ENCODE measurements at regions not wholly inside any gene's neighbourhood (a gene's known extent, or its start where the extent isn't known, plus 50 kb on each side); places are given as distances from the start of the nearest gene placed in this dataset.

DNA sequence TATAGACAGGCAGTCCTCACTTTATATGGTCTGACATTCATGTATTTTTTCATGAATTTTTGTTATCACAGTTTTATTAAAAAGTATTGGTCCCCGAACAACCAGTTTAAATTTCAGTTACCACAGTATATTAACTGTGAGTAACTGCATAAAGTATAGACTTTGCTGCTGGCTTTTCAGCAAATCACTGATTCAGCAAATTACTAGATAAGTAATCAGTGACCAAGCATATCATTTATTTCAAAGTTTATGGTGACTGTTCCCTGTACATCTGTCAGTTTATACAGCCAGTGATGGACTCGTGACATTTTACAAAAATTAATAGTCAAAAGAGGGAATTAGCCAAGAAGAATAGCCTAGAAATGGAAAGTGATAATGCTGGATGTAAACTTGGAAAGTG is 266.7 kb upstream of the CHRM2 start:
- Histone ChIP-seq H3K27me3 (no peaks in the 10 kb centered on the region), H3K9me3 (no peaks in the 10 kb centered on the region), H3K4me3 (no peak overlapping the region), H3K36me3 (no peaks in the 10 kb centered on the region), H3K4me1 (no peaks in the 10 kb centered on the region), H3K27ac (no peak overlapping the region)
- TF ChIP-seq, protein P1, sequence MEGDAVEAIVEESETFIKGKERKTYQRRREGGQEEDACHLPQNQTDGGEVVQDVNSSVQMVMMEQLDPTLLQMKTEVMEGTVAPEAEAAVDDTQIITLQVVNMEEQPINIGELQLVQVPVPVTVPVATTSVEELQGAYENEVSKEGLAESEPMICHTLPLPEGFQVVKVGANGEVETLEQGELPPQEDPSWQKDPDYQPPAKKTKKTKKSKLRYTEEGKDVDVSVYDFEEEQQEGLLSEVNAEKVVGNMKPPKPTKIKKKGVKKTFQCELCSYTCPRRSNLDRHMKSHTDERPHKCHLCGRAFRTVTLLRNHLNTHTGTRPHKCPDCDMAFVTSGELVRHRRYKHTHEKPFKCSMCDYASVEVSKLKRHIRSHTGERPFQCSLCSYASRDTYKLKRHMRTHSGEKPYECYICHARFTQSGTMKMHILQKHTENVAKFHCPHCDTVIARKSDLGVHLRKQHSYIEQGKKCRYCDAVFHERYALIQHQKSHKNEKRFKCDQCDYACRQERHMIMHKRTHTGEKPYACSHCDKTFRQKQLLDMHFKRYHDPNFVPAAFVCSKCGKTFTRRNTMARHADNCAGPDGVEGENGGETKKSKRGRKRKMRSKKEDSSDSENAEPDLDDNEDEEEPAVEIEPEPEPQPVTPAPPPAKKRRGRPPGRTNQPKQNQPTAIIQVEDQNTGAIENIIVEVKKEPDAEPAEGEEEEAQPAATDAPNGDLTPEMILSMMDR (IDR thresholded peaks at IDR 0.05), result no peak
- DNase-seq (ENCODE audit: low spot score), result no peak

DNA sequence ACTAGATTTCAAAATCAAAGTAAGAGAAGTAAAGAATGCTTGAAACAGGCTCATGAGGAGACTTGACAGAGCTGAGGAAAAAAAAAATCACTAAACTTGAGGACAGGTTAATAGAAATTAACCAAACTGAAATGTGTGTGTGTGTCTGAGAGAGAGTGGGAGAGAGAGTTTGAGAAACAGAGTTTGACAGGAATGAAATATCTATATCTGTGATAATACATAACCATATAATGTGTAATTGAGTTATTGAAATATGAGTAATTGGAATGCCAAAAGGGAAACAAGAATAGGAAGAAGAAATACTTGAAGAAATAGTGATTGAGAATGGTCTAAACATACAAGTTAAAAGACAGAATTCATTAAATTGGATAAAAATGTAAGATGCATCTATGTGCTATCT is 268.0 kb upstream of the CHRM2 start:
- DNase-seq (ENCODE audit: low spot score), result no peak
- Histone ChIP-seq H3K27ac (no peak overlapping the region), H3K9me3 (no peaks in the 10 kb centered on the region), H3K4me1 (no peaks in the 10 kb centered on the region), H3K27me3 (no peaks in the 10 kb centered on the region), H3K4me3 (no peak overlapping the region), H3K36me3 (no peaks in the 10 kb centered on the region)
- TF ChIP-seq, protein P1 (IDR thresholded peaks at IDR 0.05), result no peak

DNA sequence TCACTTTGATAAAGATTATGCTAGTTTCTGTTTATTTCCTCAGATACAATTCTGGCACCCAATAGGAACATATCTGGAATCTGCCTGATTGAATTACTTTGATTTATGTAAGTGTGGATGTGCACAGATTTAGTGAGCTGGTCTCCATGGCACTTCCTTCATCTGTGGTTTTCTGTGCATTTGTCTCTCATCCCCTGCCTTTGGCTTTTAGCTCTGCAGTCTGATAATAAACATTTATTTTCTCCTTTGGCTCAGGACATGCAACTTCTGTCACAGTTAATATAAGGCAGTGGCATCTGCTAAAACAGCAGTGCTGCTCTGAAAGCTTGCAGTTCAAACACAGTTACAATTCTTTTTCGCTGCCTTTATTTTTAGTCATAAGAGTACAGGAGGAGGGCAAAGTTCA is 273.7 kb upstream of the CHRM2 start:
- Histone ChIP-seq H3K36me3 (no peaks in the 10 kb centered on the region), H3K4me3 (no peak overlapping the region), H3K27ac (no peak overlapping the region), H3K9me3 (no peaks in the 10 kb centered on the region), H3K4me1 (no peaks in the 10 kb centered on the region), H3K27me3 (no peaks in the 10 kb centered on the region)
- no peak for DNase-seq (ENCODE audit: low spot score)
- TF ChIP-seq, protein P1 (IDR thresholded peaks at IDR 0.05), result no peak

DNA sequence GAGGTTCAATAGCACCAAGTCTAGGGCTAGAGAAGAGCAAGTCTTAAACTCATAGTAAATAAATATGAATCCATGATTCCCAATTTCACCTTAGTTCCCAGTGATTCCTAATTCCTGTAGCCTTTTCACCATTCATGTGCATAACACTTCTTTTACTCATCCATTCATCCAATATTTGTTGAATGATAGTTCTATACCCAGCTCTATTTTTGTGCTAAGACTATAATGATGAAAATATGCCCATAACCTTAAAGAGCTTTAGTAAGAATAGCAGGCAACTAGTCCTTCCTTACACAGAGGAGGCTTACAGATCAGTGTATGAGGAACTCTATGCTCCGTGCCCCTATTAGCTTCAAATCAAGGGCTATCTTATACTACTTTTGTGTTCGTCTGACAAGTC is 280.2 kb upstream of the CHRM2 start:
- TF ChIP-seq, protein P1 (IDR thresholded peaks at IDR 0.05), result no peak
- Histone ChIP-seq H3K27ac (no peak overlapping the region), H3K4me1 (no peaks in the 10 kb centered on the region), H3K36me3 (no peaks in the 10 kb centered on the region), H3K9me3 (no peaks in the 10 kb centered on the region), H3K4me3 (no peak overlapping the region), H3K27me3 (no peaks in the 10 kb centered on the region)
- no peak for DNase-seq (ENCODE audit: low spot score)

DNA sequence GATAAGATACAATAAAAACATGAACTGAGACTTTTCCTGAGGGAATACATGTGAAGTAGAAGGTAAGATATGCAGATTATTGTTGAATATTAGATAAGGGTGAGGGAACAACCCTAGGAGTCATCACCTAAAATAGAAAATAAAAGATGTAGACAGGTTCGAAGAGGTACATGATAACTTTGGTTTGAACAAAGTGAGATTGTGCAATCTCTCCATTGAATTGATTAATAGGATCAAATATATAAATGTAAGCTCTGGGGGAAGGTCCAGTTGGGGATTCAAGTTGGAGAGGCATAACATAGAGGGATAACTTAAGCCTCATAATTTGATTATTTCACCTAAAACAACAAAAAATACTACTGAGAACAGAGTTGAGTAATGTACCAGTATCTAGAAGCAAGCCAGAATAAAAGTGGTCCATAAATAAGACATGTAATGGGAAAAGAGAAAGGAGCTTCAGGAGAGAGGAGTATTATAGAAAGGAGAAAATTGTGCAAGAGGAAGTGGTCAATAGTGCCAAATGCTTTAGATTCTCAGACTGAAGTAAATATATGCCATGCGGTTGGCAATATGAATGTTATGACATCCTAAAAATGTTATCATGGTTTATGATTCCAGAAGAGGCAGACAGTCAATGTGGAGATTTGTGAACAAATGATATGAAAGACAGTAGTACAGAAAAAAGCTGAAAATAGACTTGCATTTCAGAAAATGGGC is 282.3 kb upstream of the CHRM2 start:
- Histone ChIP-seq H3K36me3 (no peaks in the 10 kb centered on the region), H3K27me3 (no peaks in the 10 kb centered on the region), H3K4me1 (no peaks in the 10 kb centered on the region), H3K9me3 (no peaks in the 10 kb centered on the region), H3K4me3 (no peak overlapping the region), H3K27ac (no peak overlapping the region)
- TF ChIP-seq, protein P1 (IDR thresholded peaks at IDR 0.05), result no peak
- DNase-seq (ENCODE audit: low spot score), result no peak

DNA sequence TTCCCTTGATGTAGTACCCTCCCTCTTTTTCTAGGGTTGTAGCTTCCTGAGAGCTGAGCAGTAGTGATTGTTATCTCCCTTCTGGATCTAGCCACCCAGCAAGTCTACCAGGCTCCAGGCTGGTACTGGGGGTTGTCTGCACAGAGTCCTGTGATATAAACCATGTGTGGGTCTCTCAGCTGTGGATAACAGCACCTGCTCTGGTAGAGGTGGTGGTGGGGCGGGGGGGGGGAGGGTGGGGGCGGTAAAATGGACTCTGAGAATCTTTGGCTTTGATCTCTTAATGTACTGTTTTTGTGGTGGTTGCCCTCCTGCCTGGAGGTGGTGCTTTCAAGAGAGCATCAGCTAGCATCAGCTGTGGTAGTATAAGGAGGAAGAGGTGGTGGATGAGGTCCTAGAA is 302.0 kb upstream of the CHRM2 start:
- TF ChIP-seq, protein P1 (IDR thresholded peaks at IDR 0.05), result no peak
- Histone ChIP-seq H3K9me3 (no peaks in the 10 kb centered on the region), H3K4me3 (no peak overlapping the region), H3K36me3 (no peaks in the 10 kb centered on the region), H3K4me1 (no peaks in the 10 kb centered on the region), H3K27me3 (no peaks in the 10 kb centered on the region), H3K27ac (no peak overlapping the region)
- DNase-seq (ENCODE audit: low spot score), result no peak
